NCI-H526 (cell line): ENCODE measurements at regions not wholly inside any gene's neighbourhood (a gene's known extent, or its start where the extent isn't known, plus 50 kb on each side); places are given as distances from the start of the nearest gene placed in this dataset.
"Not testable (repeated sequence)": the region's sequence is repeated elsewhere in the genome, so short reads cannot be mapped to it uniquely, and the experiment has no call there.

ENCODE experiments used
- DNase-seq, 2 experiments: peaks; one replicate each; lab custom pipeline; 2025; lab: John Stamatoyannopoulos, UW

- DNase-seq: no peak
These were observed 123.1 kb upstream of the FREM1 start for GRCh38 chr9:15033316-15033715.

- DNase-seq: no peak
These were observed 122.6 kb upstream of the FREM1 start for GRCh38 chr9:15032860-15033259.

- no peak for DNase-seq
These were observed 110.9 kb upstream of the FREM1 start for GRCh38 chr9:15021146-15021545.

- peak in 1 of 2 experiments; percentile 4 for DNase-seq
These were observed 107.9 kb upstream of the FREM1 start for GRCh38 chr9:15018096-15018637.

- DNase-seq: no peak
These were observed 100.4 kb upstream of the FREM1 start for GRCh38 chr9:15010581-15010980.

- DNase-seq: no peak
These were observed 97.5 kb upstream of the FREM1 start for GRCh38 chr9:15007698-15008097.

GRCh38 chr9:14994738-14995137 is 84.5 kb upstream of the FREM1 start:
- DNase-seq: no peak

GRCh38 chr9:14993901-14994554 is 83.8 kb upstream of the FREM1 start:
- DNase-seq: peak; percentile 3 to 60

- DNase-seq: peak; percentile 88 to 96
These were observed 83.0 kb upstream of the FREM1 start for GRCh38 chr9:14993061-14993800.

GRCh38 chr9:14992516-14992915 is 82.3 kb upstream of the FREM1 start:
- peak; percentile 33 to 36 for DNase-seq

- peak; percentile 29 to 33 for DNase-seq
These were observed 81.9 kb upstream of the FREM1 start for GRCh38 chr9:14992081-14992480.

GRCh38 chr9:14990647-14991046 is 80.4 kb upstream of the FREM1 start:
- DNase-seq: not testable (repeated sequence)

GRCh38 chr9:14989811-14990210 is 79.6 kb upstream of the FREM1 start:
- DNase-seq: no peak

GRCh38 chr9:14989336-14989735 is 79.1 kb upstream of the FREM1 start:
- not testable (repeated sequence) for DNase-seq

- DNase-seq: peak; percentile 47 to 55
These were observed 77.6 kb upstream of the FREM1 start for GRCh38 chr9:14987858-14988257.

- DNase-seq: no peak
These were observed 75.2 kb upstream of the FREM1 start for GRCh38 chr9:14985419-14985818.

GRCh38 chr9:14983599-14983998 is 73.4 kb upstream of the FREM1 start:
- DNase-seq: no peak

GRCh38 chr9:14981291-14981950 is 71.2 kb upstream of the FREM1 start:
- DNase-seq: no peak

GRCh38 chr9:14978022-14979000 is 68.1 kb upstream of the FREM1 start:
- no peak for DNase-seq

GRCh38 chr9:14967450-14968321 is 57.5 kb upstream of the FREM1 start:
- no peak for DNase-seq
